HCT116 (cell line): ENCODE measurements at regions not wholly inside any gene's neighbourhood (a gene's known extent, or its start where the extent isn't known, plus 50 kb on each side); places are given as distances from the start of the nearest gene placed in this dataset.

Source experiments
- ATF3 ChIP-seq: IDR thresholded peaks from 2 replicates; pipeline ENCODE4 v1.6.1; 2012
- CTCF ChIP-seq, 3 experiments: fragments of 200-600 bp in 1 of 3; sonication (generic) in 1 of 3; IDR thresholded peaks in 2 of 3; conservative IDR thresholded peaks in 1 of 3; 2 replicates each; pipeline ENCODE4 v1.5.1; 2012 to 2017; ENCODE audit warnings: low read depth in 2 of 3, low read length in 2 of 3, antibody characterized with exemption in 1 of 3, borderline replicate concordance in 1 of 3, control low read depth in 1 of 3, mild to moderate bottlenecking in 1 of 3, mixed read lengths in 1 of 3, mixed run types in 1 of 3, moderate library complexity in 1 of 3; ENCODE audit not compliant: insufficient read depth in 1 of 3
- ELF1 ChIP-seq: IDR thresholded peaks from 2 replicates; pipeline ENCODE4 v1.6.1; 2012; ENCODE audit warnings: low read depth, borderline replicate concordance
- EZH2 ChIP-seq: fragments of 200-600 bp; sonication (generic); IDR thresholded peaks from 2 replicates; pipeline ENCODE4 v1.6.1; 2017; ENCODE audit warnings: antibody characterized with exemption, mixed run types
- EZH2phosphoT487 ChIP-seq: fragments of 200-600 bp; IDR thresholded peaks from 2 replicates; pipeline ENCODE4 v1.6.1; 2018; ENCODE audit warnings: antibody characterized with exemption, borderline replicate concordance
- MAX ChIP-seq: IDR thresholded peaks from 2 replicates; pipeline ENCODE4 v1.6.1; 2012
- POLR2A ChIP-seq: IDR thresholded peaks from 2 replicates; pipeline ENCODE4 v1.7.0; 2011; ENCODE audit warnings: borderline replicate concordance; ENCODE audit not compliant: insufficient read depth, insufficient read length; ENCODE audit errors: extremely low read depth
- REST ChIP-seq: IDR thresholded peaks from 2 replicates; pipeline ENCODE4 v1.6.1; 2012; ENCODE audit warnings: low read depth
- SIN3A ChIP-seq: IDR thresholded peaks from 2 replicates; pipeline ENCODE4 v1.6.1; 2012; ENCODE audit warnings: low read depth
- YY1 ChIP-seq: IDR thresholded peaks from 2 replicates; pipeline ENCODE4 v1.6.1; 2011; ENCODE audit warnings: low read length, low read depth, moderate library complexity, mild to moderate bottlenecking; ENCODE audit not compliant: insufficient replicate concordance; ENCODE audit errors: extremely low read depth

- no peak for TF ChIP-seq CTCF (IDR thresholded peaks at IDR 0.05 in 2 of 3, conservative IDR thresholded peaks at IDR 0.05 in 1 of 3; ENCODE audit: borderline replicate concordance in 1 of 3, insufficient read depth in 1 of 3, low read depth in 2 of 3, low read length in 2 of 3)
- TF ChIP-seq POLR2A: no peak
- no peak for TF ChIP-seq EZH2phosphoT487
- no peak for TF ChIP-seq REST
- TF ChIP-seq EZH2: no peak
- TF ChIP-seq ATF3: no peak
- no peak for TF ChIP-seq YY1
- no peak for TF ChIP-seq MAX
- TF ChIP-seq SIN3A: no peak
- TF ChIP-seq ELF1: no peak
Measured at GRCh38 chr13:40146611-40147117, 491.2 kb downstream of the COG6 start.
